Left lung (tissue), 4 donors: ENCODE measurements at regions not wholly inside any gene's neighbourhood (a gene's known extent, or its start where the extent isn't known, plus 50 kb on each side); places are given as distances from the start of the nearest gene placed in this dataset.

ENCODE experiments used
- ATAC-seq: fragments of 200-7000 bp; cut with Tn5 transposase; one replicate; pipeline ENCODE4 v1.9.1; 2020; ENCODE audit warnings: moderate library complexity
- DNase-seq, 4 donors: peaks; one replicate each; pipeline ENCODE4 v3.0.0-alpha.2; 2013 to 2020
- H3K27ac ChIP-seq, 2 donors: fragments of 200-600 bp; sonication (generic) in 1 of 2; one replicate each; pipeline versions ENCODE4 v1.5.0 to v1.8.0; 2020 to 2021
- H3K27me3 ChIP-seq, 2 donors: fragments of 200-600 bp; sonication (generic) in 1 of 2; one replicate each; pipeline versions ENCODE4 v1.5.0 to v1.8.0; 2020 to 2021
- H3K36me3 ChIP-seq, 2 donors: fragments of 200-600 bp; sonication (generic) in 1 of 2; one replicate each; pipeline versions ENCODE4 v1.5.0 to v1.8.0; 2020 to 2021
- H3K4me1 ChIP-seq, 2 donors: fragments of 200-600 bp; one replicate each; pipeline ENCODE4 v1.8.0; 2021
- H3K4me3 ChIP-seq, 2 donors: fragments of 200-600 bp; sonication (generic) in 1 of 2; one replicate each; pipeline versions ENCODE4 v1.5.0 to v1.8.0; 2020 to 2021; ENCODE audit warnings: mild to moderate bottlenecking in 1 of 2
- H3K9me3 ChIP-seq, 2 donors: fragments of 200-600 bp; sonication (generic) in 1 of 2; one replicate each; pipeline versions ENCODE4 v1.5.0 to v1.8.0; 2020 to 2021
- CTCF ChIP-seq, 2 donors: fragments of 200-600 bp; sonication (generic) in 1 of 2; IDR thresholded peaks; one replicate each; pipeline versions ENCODE4 v1.5.0 to v1.8.0; 2021; ENCODE audit warnings: antibody characterized with exemption in 2 of 2
- intact Hi-C, 2 donors: fragments of 100-400 bp; cut with DNase I; formaldehyde crosslinking; loops; one replicate each; pipeline versions ENCODE4 v1.11.2 to v1.14.2; 2022
- donor health status: DM: no; HTN: yes; CAD: no.
- donor health status: DM: no; HTN: no; CAD: no.

GRCh38 chr3:66666362-66666761 lies 165.5 kb upstream of the LRIG1 start:
- intact Hi-C loops: no loop called here
- TF ChIP-seq CTCF (IDR thresholded peaks at IDR 0.05): no peak
- ATAC-seq (no peak), DNase-seq (no peak)
- Histone ChIP-seq H3K27ac (no peak overlapping the region), H3K36me3 (no peaks in the 10 kb centered on the region), H3K27me3 (no peaks in the 10 kb centered on the region), H3K9me3 (no peaks in the 10 kb centered on the region), H3K4me3 (no peak overlapping the region), H3K4me1 (no peaks in the 10 kb centered on the region)

GRCh38 chr3:66667263-66667662 lies 166.4 kb upstream of the LRIG1 start:
- Histone ChIP-seq H3K9me3 (no peaks in the 10 kb centered on the region), H3K27ac (no peak overlapping the region), H3K36me3 (no peaks in the 10 kb centered on the region), H3K4me3 (no peak overlapping the region), H3K27me3 (no peaks in the 10 kb centered on the region), H3K4me1 (no peaks in the 10 kb centered on the region)
- no peak for DNase-seq
- intact Hi-C loops: no loop called here
- no peak for ATAC-seq
- no peak for TF ChIP-seq CTCF (IDR thresholded peaks at IDR 0.05)

- no peak overlapping the region for H3K27ac ChIP-seq
- no peak overlapping the region for H3K4me3 ChIP-seq
- ATAC-seq: no peak
- no peak for DNase-seq
- no peaks in the 10 kb centered on the region for H3K9me3 ChIP-seq
- no peak for TF ChIP-seq CTCF (IDR thresholded peaks at IDR 0.05)
- H3K4me1 ChIP-seq: no peaks in the 10 kb centered on the region
- H3K36me3 ChIP-seq: no peaks in the 10 kb centered on the region
- intact Hi-C loops: no loop called here
- H3K27me3 ChIP-seq: no peaks in the 10 kb centered on the region
Observed at GRCh38 chr3:66671291-66671690, 170.5 kb upstream of the LRIG1 start.

GRCh38 chr3:66672830-66673229 lies 172.0 kb upstream of the LRIG1 start:
- no peaks in the 10 kb centered on the region for H3K36me3 ChIP-seq
- peaks cover 0 to 3% of the 10 kb centered on the region in 2 donors for H3K9me3 ChIP-seq
- no peaks in the 10 kb centered on the region for H3K27me3 ChIP-seq
- H3K4me1 ChIP-seq: no peaks in the 10 kb centered on the region
- no peak overlapping the region for H3K27ac ChIP-seq
- DNase-seq: no peak
- no peak for ATAC-seq
- intact Hi-C loops: no loop called here
- no peak for TF ChIP-seq CTCF (IDR thresholded peaks at IDR 0.05)
- H3K4me3 ChIP-seq: no peak overlapping the region

GRCh38 chr3:66673293-66673692 lies 172.5 kb upstream of the LRIG1 start:
- TF ChIP-seq CTCF (IDR thresholded peaks at IDR 0.05): no peak
- Histone ChIP-seq H3K9me3 (peaks cover 0 to 6% of the 10 kb centered on the region in 2 donors), H3K4me3 (no peak overlapping the region), H3K27ac (no peak overlapping the region), H3K27me3 (no peaks in the 10 kb centered on the region), H3K36me3 (no peaks in the 10 kb centered on the region), H3K4me1 (no peaks in the 10 kb centered on the region)
- no peak for ATAC-seq
- peak in 1 of 4 donors; percentile 23 for DNase-seq
- intact Hi-C loops: no loop called here
